SK-N-SH (cell line): ENCODE measurements at regions not wholly inside any gene's neighbourhood (a gene's known extent, or its start where the extent isn't known, plus 50 kb on each side); places are given as distances from the start of the nearest gene placed in this dataset.

ENCODE experiments used
- CTCF ChIA-PET: fragments of 300-600, 350-600 bp; formaldehyde crosslinking; extraction: SDS; loops from one replicate; lab custom pipeline; 2021; lab: Yijun Ruan, JAX
- POLR2A ChIA-PET: fragments of 350-600 bp; sonication (Branson Sonifier 250); formaldehyde crosslinking; extraction: SDS; loops from one replicate; lab custom pipeline; 2020; ENCODE audit warnings: antibody characterized with exemption, inconsistent platforms; lab: Yijun Ruan, JAX
- DNase-seq: peaks from one replicate; pipeline ENCODE4 v3.0.0; 2012
- H2AFZ ChIP-seq: fragments of 200-600 bp; sonication (generic); 2 replicates; pipeline ENCODE4 v1.8.1; 2016; ENCODE audit warnings: antibody characterized with exemption, mild to moderate bottlenecking, low read depth
- H3F3A ChIP-seq: fragments of 200-600 bp; sonication (generic); replicated peaks from 2 replicates; pipeline ENCODE3; 2016; ENCODE audit warnings: antibody characterized with exemption, mild to moderate bottlenecking; ENCODE audit not compliant: insufficient read depth
- H3K27ac ChIP-seq, 2 experiments: fragments of 200-500 bp in 1 of 2; fragments of 200-600 bp in 1 of 2; sonication (Bioruptor generic) in 1 of 2; sonication (generic), shearing (Covaris generic) in 1 of 2; 2 replicates each; pipeline versions ENCODE4 v1.5.1 to v1.6.1; 2014 to 2016; ENCODE audit warnings: low read depth in 2 of 2, inconsistent platforms in 1 of 2, low read length in 1 of 2, mild to moderate bottlenecking in 1 of 2, mixed read lengths in 1 of 2
- H3K27me3 ChIP-seq: fragments of 200-600 bp; sonication (generic), shearing (Covaris generic); 2 replicates; pipeline ENCODE4 v1.6.1; 2016; ENCODE audit warnings: mixed run types; ENCODE audit not compliant: insufficient read depth
- H3K36me3 ChIP-seq, 2 experiments: fragments of 200-500 bp in 1 of 2; fragments of 200-600 bp in 1 of 2; sonication (Bioruptor generic) in 1 of 2; sonication (generic) in 1 of 2; replicated peaks in 1 of 2; 2 replicates each; pipeline versions ENCODE3 to v1.5.1; 2014 to 2016; ENCODE audit warnings: low read length in 1 of 2, mild to moderate bottlenecking in 1 of 2; ENCODE audit not compliant: insufficient read depth in 2 of 2, control insufficient read depth in 1 of 2
- H3K4me1 ChIP-seq, 2 experiments: fragments of 200-500 bp in 1 of 2; fragments of 200-600 bp in 1 of 2; sonication (Bioruptor generic) in 1 of 2; sonication (generic), shearing (Covaris generic) in 1 of 2; 2 replicates each; pipeline versions ENCODE4 v1.5.1 to v1.6.1; 2014 to 2016; ENCODE audit warnings: low read depth in 1 of 2, low read length in 1 of 2, mixed run types in 1 of 2; ENCODE audit not compliant: insufficient read depth in 2 of 2, control insufficient read depth in 1 of 2
- H3K4me2 ChIP-seq: fragments of 200-600 bp; sonication (generic), shearing (Covaris generic); 2 replicates; pipeline ENCODE4 v1.6.1; 2017; ENCODE audit warnings: mixed run types
- H3K4me3 ChIP-seq, 2 experiments: fragments of 200-500 bp in 1 of 2; fragments of 200-600 bp in 1 of 2; sonication (Bioruptor generic) in 1 of 2; sonication (generic), shearing (Covaris generic) in 1 of 2; 2 replicates each; pipeline versions ENCODE4 v1.5.1 to v1.8.1; 2014 to 2016; ENCODE audit warnings: low read depth in 2 of 2, inconsistent platforms in 1 of 2, low read length in 1 of 2, mild to moderate bottlenecking in 1 of 2, mixed read lengths in 1 of 2, moderate library complexity in 1 of 2
- H3K79me2 ChIP-seq: fragments of 200-600 bp; sonication (generic); 2 replicates; pipeline ENCODE4 v1.8.1; 2017; ENCODE audit warnings: mild to moderate bottlenecking; ENCODE audit not compliant: insufficient read depth
- H3K9ac ChIP-seq: fragments of 200-600 bp; sonication (generic); 2 replicates; pipeline ENCODE4 v1.6.1; 2017; ENCODE audit warnings: mixed run types
- H3K9me2 ChIP-seq: fragments of 200-600 bp; sonication (generic); 2 replicates; pipeline ENCODE4 v1.6.1; 2017; ENCODE audit warnings: mixed run types
- H3K9me3 ChIP-seq: fragments of 200-600 bp; sonication (generic); 2 replicates; pipeline ENCODE4 v1.6.1; 2017; ENCODE audit warnings: mixed run types, mild to moderate bottlenecking, moderate library complexity
- H4K20me1 ChIP-seq: fragments of 200-600 bp; sonication (generic); 2 replicates; pipeline ENCODE4 v1.6.1; 2017; ENCODE audit warnings: mild to moderate bottlenecking, mixed run types; ENCODE audit not compliant: insufficient read depth
- CHD2 ChIP-seq: fragments of 150-350 bp; IDR thresholded peaks from 2 replicates; pipeline ENCODE4 v1.6.1; 2018; ENCODE audit warnings: low read length; ENCODE audit not compliant: partially characterized antibody
- CTCF ChIP-seq: fragments of 200-600 bp; sonication (generic); IDR thresholded peaks from 2 replicates; pipeline ENCODE4 v1.6.1; 2017; ENCODE audit warnings: antibody characterized with exemption, mild to moderate bottlenecking, moderate library complexity
- EP300 ChIP-seq, 2 experiments: IDR thresholded peaks; 2 replicates each; pipeline versions ENCODE4 v1.4.0 to v1.6.1; 2012; ENCODE audit warnings: borderline replicate concordance in 1 of 2, low read depth in 1 of 2, low read length in 1 of 2
- EZH2phosphoT487 ChIP-seq: fragments of 200-600 bp; sonication (generic); IDR thresholded peaks from 2 replicates; pipeline ENCODE4 v1.6.1; 2017; ENCODE audit warnings: low read depth, mixed run types, mild to moderate bottlenecking, antibody characterized with exemption, moderate library complexity, borderline replicate concordance
- FOXJ3 ChIP-seq: sonication (generic); formaldehyde crosslinking; IDR thresholded peaks from 2 replicates; pipeline ENCODE4 v1.5.1; 2020; ENCODE audit warnings: mild to moderate bottlenecking, missing genetic modification reagents
- FOXM1 ChIP-seq: IDR thresholded peaks from 2 replicates; pipeline ENCODE4 v1.4.0; 2012; ENCODE audit warnings: low read depth, mild to moderate bottlenecking
- GATA2 ChIP-seq: sonication (generic); formaldehyde crosslinking; IDR thresholded peaks from 2 replicates; pipeline ENCODE4 v1.5.0; 2020; ENCODE audit warnings: mild to moderate bottlenecking, missing genetic modification reagents
- JUND ChIP-seq: IDR thresholded peaks from 2 replicates; pipeline ENCODE4 v1.4.0; 2012
- PBX3 ChIP-seq: IDR thresholded peaks from 2 replicates; pipeline ENCODE4; 2012
- POLR2AphosphoS5 ChIP-seq: IDR thresholded peaks from 2 replicates; pipeline ENCODE4 v1.6.1; 2012; ENCODE audit warnings: low read depth, low read length
- RAD21 ChIP-seq: IDR thresholded peaks from 2 replicates; pipeline ENCODE4 v1.6.1; 2012; ENCODE audit warnings: mild to moderate bottlenecking, low read length
- RCOR1 ChIP-seq: fragments of 150-350 bp; IDR thresholded peaks from 2 replicates; pipeline ENCODE4 v1.6.1; 2017; ENCODE audit warnings: antibody characterized with exemption, low read length
- RFX5 ChIP-seq: IDR thresholded peaks from 2 replicates; pipeline ENCODE4 v1.6.1; 2012; ENCODE audit warnings: mild to moderate bottlenecking, improper control_type of control experiment, low read length
- RXRA ChIP-seq: IDR thresholded peaks from 2 replicates; pipeline ENCODE4 v1.4.0; 2012; ENCODE audit warnings: low read depth, mild to moderate bottlenecking, borderline replicate concordance
- SMC3 ChIP-seq: IDR thresholded peaks from 2 replicates; pipeline ENCODE4 v1.6.1; 2012; ENCODE audit warnings: low read depth, low read length, improper control_type of control experiment
- TCF12 ChIP-seq: IDR thresholded peaks from 2 replicates; pipeline ENCODE4 v1.4.0; 2012
- TEAD4 ChIP-seq: IDR thresholded peaks from 2 replicates; pipeline ENCODE4 v1.4.0; 2012; ENCODE audit warnings: mild to moderate bottlenecking, borderline replicate concordance; ENCODE audit not compliant: insufficient read depth
- YY1 ChIP-seq: IDR thresholded peaks from 2 replicates; pipeline ENCODE4 v1.4.0; 2012; ENCODE audit warnings: low read depth, mild to moderate bottlenecking
- ZBTB33 ChIP-seq: IDR thresholded peaks from 2 replicates; pipeline ENCODE4 v1.4.0; 2012; ENCODE audit warnings: low read depth, borderline replicate concordance
- WGBS: methylation state at CpG from one replicate; pipeline ENCODE4 v1.1.6; 2017; ENCODE audit warnings: low lambda C conversion rate; 5-methylcytosine and 5-hydroxymethylcytosine counted together
- TF ChIP-seq, protein P1 (sequence below): fragments of 150-350 bp; IDR thresholded peaks from 2 replicates; pipeline ENCODE4 v1.6.1; 2016; ENCODE audit warnings: mild to moderate bottlenecking, low read depth, low read length
- TF ChIP-seq, protein P2 (sequence below): IDR thresholded peaks from 2 replicates; pipeline ENCODE4 v1.6.1; 2012; ENCODE audit warnings: mild to moderate bottlenecking, low read depth, low read length, moderate library complexity

DNA sequence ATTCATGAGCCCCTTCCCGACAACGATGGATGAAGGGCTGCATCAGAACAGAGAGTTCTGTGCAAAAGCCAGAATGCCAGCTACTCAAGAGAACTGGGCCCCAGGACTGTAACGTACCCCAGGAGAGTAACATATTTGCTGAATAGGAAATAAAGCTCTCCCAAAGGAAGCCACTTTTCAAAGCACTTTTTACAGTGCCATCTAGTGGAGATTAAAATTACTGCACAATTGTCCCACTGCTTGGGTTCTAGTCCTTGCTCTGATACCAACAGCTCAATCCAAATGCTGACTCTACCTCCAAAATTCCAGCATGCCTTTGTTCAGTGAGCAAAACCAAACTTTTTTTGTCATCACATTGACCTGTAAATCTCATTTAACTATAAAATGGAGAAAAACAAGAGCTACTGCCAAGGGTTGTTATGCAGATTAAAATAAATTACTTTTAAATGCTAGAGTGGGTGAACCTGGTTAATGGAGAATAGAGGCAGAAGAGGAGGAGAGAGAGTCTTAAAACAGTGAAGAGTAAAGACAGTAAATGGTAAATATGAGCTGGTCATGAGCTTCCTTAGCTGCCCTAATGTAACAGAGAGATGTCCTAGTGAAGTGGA lies 87.6 kb upstream of the FSHB start:
- TF ChIP-seq TEAD4 = no peak
- no peak for TF ChIP-seq EZH2phosphoT487
- TF ChIP-seq, protein P1, sequence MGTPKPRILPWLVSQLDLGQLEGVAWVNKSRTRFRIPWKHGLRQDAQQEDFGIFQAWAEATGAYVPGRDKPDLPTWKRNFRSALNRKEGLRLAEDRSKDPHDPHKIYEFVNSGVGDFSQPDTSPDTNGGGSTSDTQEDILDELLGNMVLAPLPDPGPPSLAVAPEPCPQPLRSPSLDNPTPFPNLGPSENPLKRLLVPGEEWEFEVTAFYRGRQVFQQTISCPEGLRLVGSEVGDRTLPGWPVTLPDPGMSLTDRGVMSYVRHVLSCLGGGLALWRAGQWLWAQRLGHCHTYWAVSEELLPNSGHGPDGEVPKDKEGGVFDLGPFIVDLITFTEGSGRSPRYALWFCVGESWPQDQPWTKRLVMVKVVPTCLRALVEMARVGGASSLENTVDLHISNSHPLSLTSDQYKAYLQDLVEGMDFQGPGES = no peak
- no peak for TF ChIP-seq PBX3
- no peak for TF ChIP-seq FOXJ3 (CRISPR knock-in tag)
- TF ChIP-seq RCOR1 = no peak
- TF ChIP-seq CTCF = peak; percentile 82
- TF ChIP-seq POLR2AphosphoS5 = no peak
- peak; percentile 37; the same call in 1 of the 2 replicates for TF ChIP-seq SMC3
- no peak for TF ChIP-seq ZBTB33
- TF ChIP-seq CHD2 = no peak
- TF ChIP-seq JUND = no peak
- TF ChIP-seq TCF12 = no peak
- no peak for TF ChIP-seq RFX5
- TF ChIP-seq YY1 = no peak
- no peak for TF ChIP-seq RXRA
- TF ChIP-seq RAD21 = peak; percentile 60
- TF ChIP-seq GATA2 (CRISPR knock-in tag) = no peak
- no peak for TF ChIP-seq FOXM1
- no peak for TF ChIP-seq EP300 (IDR thresholded peaks at IDR 0.05; ENCODE audit: borderline replicate concordance in 1 of 2, low read depth in 1 of 2, low read length in 1 of 2)
- TF ChIP-seq, protein P2, sequence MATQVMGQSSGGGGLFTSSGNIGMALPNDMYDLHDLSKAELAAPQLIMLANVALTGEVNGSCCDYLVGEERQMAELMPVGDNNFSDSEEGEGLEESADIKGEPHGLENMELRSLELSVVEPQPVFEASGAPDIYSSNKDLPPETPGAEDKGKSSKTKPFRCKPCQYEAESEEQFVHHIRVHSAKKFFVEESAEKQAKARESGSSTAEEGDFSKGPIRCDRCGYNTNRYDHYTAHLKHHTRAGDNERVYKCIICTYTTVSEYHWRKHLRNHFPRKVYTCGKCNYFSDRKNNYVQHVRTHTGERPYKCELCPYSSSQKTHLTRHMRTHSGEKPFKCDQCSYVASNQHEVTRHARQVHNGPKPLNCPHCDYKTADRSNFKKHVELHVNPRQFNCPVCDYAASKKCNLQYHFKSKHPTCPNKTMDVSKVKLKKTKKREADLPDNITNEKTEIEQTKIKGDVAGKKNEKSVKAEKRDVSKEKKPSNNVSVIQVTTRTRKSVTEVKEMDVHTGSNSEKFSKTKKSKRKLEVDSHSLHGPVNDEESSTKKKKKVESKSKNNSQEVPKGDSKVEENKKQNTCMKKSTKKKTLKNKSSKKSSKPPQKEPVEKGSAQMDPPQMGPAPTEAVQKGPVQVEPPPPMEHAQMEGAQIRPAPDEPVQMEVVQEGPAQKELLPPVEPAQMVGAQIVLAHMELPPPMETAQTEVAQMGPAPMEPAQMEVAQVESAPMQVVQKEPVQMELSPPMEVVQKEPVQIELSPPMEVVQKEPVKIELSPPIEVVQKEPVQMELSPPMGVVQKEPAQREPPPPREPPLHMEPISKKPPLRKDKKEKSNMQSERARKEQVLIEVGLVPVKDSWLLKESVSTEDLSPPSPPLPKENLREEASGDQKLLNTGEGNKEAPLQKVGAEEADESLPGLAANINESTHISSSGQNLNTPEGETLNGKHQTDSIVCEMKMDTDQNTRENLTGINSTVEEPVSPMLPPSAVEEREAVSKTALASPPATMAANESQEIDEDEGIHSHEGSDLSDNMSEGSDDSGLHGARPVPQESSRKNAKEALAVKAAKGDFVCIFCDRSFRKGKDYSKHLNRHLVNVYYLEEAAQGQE = no peak

More for the DNA sequence above, 87.6 kb upstream of the FSHB start:
- H3K4me3 ChIP-seq = peak overlapping the region in 1 of 2 experiments; percentile 9; a peak in 1 of 4 replicates
- H4K20me1 ChIP-seq = no peaks in the 10 kb centered on the region
- no peaks in the 10 kb centered on the region for H3K9me2 ChIP-seq
- DNase-seq = peak; percentile 21
- H3K4me1 ChIP-seq = no peaks in the 10 kb centered on the region
- H3F3A ChIP-seq = no peaks in the 10 kb centered on the region
- H3K4me2 ChIP-seq = no peak overlapping the region
- ChIA-PET POLR2A (no interaction called here), CTCF (interaction anchor here (0.6 to 5.2 kb wide), 34 partner anchors 9 to 800 kb away, joined by 3 to 128 read pairs (median 4); no protein-coding TSS in a partner anchor)
- no peak overlapping the region for H3K27ac ChIP-seq
- no peaks in the 10 kb centered on the region for H3K79me2 ChIP-seq
- H3K9ac ChIP-seq = no peak overlapping the region
- no peaks in the 10 kb centered on the region for H3K36me3 ChIP-seq
- 5% methylated on average over 3 of the region's 3 CpGs for WGBS
- no peak overlapping the region for H2AFZ ChIP-seq
- no peaks in the 10 kb centered on the region for H3K27me3 ChIP-seq
- no peaks in the 10 kb centered on the region for H3K9me3 ChIP-seq
